SK-N-SH (cell line): ENCODE measurements at regions not wholly inside any gene's neighbourhood (a gene's known extent, or its start where the extent isn't known, plus 50 kb on each side); places are given as distances from the start of the nearest gene placed in this dataset.

ENCODE experiments used
- CTCF ChIP-seq: fragments of 200-600 bp; sonication (generic); IDR thresholded peaks from 2 replicates; pipeline ENCODE4 v1.6.1; 2017; ENCODE audit warnings: antibody characterized with exemption, mild to moderate bottlenecking, moderate library complexity
- EP300 ChIP-seq, 2 experiments: IDR thresholded peaks; 2 replicates each; pipeline versions ENCODE4 v1.4.0 to v1.6.1; 2012; ENCODE audit warnings: borderline replicate concordance in 1 of 2, low read depth in 1 of 2, low read length in 1 of 2
- EZH2phosphoT487 ChIP-seq: fragments of 200-600 bp; sonication (generic); IDR thresholded peaks from 2 replicates; pipeline ENCODE4 v1.6.1; 2017; ENCODE audit warnings: low read depth, mixed run types, mild to moderate bottlenecking, antibody characterized with exemption, moderate library complexity, borderline replicate concordance
- GABPA ChIP-seq: IDR thresholded peaks from 2 replicates; pipeline ENCODE4 v1.4.0; 2012; ENCODE audit warnings: low read depth, mild to moderate bottlenecking
- JUND ChIP-seq: IDR thresholded peaks from 2 replicates; pipeline ENCODE4 v1.4.0; 2012
- MAX ChIP-seq: IDR thresholded peaks from 2 replicates; pipeline ENCODE4 v1.4.0; 2012; ENCODE audit warnings: low read depth
- NFIC ChIP-seq: IDR thresholded peaks from 2 replicates; pipeline ENCODE4 v1.4.0; 2012; ENCODE audit warnings: borderline replicate concordance
- POLR2AphosphoS5 ChIP-seq: IDR thresholded peaks from 2 replicates; pipeline ENCODE4 v1.6.1; 2012; ENCODE audit warnings: low read depth, low read length
- RCOR1 ChIP-seq: fragments of 150-350 bp; IDR thresholded peaks from 2 replicates; pipeline ENCODE4 v1.6.1; 2017; ENCODE audit warnings: antibody characterized with exemption, low read length
- TAF1 ChIP-seq: IDR thresholded peaks from 2 replicates; pipeline ENCODE4 v1.6.1; 2012; ENCODE audit warnings: low read depth, mild to moderate bottlenecking, low read length, moderate library complexity, borderline replicate concordance
- YY1 ChIP-seq: IDR thresholded peaks from 2 replicates; pipeline ENCODE4 v1.4.0; 2012; ENCODE audit warnings: low read depth, mild to moderate bottlenecking

GRCh38 chr2:226679389-226680065, 120.1 kb downstream of the IRS1 start:
- no peak for TF ChIP-seq CTCF
- no peak for TF ChIP-seq YY1
- TF ChIP-seq GABPA = no peak
- TF ChIP-seq JUND = no peak
- TF ChIP-seq EP300 (IDR thresholded peaks at IDR 0.05; ENCODE audit: borderline replicate concordance in 1 of 2, low read depth in 1 of 2, low read length in 1 of 2) = no peak
- no peak for TF ChIP-seq NFIC
- no peak for TF ChIP-seq TAF1
- no peak for TF ChIP-seq MAX
- no peak for TF ChIP-seq POLR2AphosphoS5
- no peak for TF ChIP-seq EZH2phosphoT487
- TF ChIP-seq RCOR1 = no peak
